Midbrain (tissue), 1 donor: ENCODE measurements at regions not wholly inside any gene's neighbourhood (a gene's known extent, or its start where the extent isn't known, plus 50 kb on each side); places are given as distances from the start of the nearest gene placed in this dataset.

ENCODE experiments used
- DNase-seq: peaks from one replicate; lab custom pipeline; 2025; lab: John Stamatoyannopoulos, UW

DNA sequence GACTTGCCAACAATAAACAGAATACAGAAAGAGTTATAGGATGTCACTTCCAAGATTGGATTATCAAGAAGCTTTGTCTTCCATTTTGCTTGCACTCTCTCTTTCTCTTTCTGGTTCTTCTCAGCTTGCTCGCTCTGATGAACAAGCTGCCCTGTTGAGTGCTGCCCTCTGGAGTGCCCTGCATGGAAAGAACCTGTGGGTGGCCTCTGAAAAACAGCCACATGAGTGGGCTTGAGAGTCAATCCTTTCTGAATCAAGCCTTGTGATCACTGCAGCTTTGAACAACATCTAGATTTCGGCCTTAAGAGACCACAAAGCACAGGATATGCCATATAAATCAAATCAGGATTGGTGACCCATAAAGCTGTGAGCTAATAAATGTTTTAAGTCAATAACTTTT is 185.1 kb downstream of the KIF2B start:
- no peak for DNase-seq

- no peak for DNase-seq
Measured at GRCh38 chr17:54009502-54009901, 186.8 kb downstream of the KIF2B start.

DNA sequence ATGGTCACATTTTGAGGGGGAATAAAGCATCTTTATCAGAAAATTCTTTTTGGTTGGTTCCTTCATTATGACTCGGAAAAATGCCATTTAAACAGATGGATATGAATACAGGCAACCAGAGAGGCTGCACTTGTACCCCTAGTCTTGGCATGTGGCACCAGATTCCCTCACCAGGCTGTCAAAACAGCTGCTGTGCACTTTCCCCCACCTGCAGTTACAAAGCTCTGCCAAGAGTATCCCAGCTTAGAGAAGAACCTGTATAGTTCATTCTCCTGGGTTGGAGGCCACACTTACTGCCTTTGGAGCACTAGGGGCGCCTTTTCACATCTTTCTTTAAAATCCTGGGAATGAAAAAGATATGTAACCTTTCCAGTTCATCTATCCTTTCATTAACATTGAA is 190.3 kb downstream of the KIF2B start:
- DNase-seq = no peak

- no peak for DNase-seq
Measured at GRCh38 chr17:54015734-54016133, 193.0 kb downstream of the KIF2B start.

DNA sequence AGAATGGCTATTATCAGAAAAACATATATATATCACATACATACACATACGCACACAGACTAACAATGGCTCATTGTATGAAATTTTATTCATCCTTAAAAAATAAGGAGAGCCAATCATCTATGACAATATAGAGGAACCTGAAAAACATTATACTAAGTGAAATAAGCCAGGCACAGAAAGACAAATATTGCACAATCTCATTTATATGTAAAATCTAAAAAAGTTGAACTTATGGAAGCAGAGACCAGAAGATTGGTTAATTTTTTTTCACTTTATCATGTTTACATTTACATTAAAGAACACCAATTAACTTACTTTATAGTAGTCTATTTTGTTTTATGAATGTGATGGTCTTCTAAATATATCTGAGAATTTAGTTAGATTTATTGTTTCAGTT is 198.7 kb downstream of the KIF2B start:
- DNase-seq = no peak

DNA sequence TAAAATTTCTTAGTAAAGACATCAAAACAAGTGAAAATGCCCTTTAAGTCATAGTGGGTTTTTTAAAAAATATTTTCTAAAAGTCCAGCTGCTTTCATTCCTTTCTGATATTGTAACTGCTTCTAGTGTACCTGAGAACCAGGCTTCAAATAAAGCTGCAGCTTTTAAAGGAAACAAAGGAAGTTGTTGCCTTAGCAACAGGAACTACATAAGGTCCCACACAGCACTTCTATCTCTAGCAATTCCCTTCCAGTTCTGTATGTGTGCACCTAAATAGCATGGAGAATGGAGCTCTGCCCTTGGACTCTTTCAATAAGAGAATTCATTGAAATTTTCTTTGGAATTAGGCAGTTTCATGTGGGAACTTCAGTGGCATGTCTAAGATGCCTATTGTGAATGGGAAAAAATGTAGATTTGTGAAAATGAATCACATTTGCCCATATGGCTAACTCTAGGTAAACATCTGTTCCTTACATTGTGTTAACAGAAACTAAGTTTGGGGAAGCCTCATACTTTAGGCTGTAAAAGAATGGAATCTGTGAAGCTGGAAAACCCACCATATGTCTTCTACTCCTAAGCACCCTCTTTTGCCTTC is 206.4 kb downstream of the KIF2B start:
- DNase-seq = no peak

DNA sequence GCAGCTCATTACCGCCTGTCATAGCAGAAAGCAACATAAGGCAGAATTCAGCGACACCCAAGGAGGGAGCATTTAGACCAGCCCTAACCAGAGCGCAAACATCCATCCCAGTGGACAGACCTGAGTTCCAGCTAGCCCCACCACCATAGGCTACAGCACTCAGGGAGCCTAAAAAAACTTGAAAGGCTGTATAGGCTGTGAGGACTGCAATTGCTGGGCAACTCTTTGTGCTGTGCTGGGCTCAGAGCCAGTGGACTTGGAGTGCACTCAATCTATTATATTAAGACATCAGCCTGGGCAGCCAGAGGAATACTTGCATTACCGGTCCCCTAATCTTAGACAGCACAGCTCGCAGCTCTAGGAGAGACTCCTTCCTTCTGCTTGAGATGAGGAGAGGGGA is 207.3 kb downstream of the KIF2B start:
- no peak for DNase-seq

DNA sequence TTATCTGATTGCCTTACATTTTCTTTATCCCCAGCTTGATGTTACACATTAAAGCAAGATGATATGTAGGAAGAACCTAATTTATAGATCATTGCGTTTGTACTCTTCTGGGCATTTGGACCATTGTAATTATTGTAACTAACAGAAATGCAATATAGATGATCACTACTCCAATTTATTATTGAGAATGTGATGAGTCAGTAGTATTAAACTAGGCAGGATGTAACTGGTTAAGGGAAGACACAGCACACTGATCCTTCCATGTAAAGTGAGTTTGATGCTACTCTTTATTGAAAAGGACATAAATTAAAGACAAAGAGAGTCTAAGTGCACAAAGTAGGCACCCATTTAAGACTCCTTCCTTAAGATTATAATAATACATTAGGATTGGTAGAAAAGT is 223.8 kb downstream of the KIF2B start:
- no peak for DNase-seq

GRCh38 chr17:54063639-54064038 is 240.9 kb downstream of the KIF2B start:
- no peak for DNase-seq

DNA sequence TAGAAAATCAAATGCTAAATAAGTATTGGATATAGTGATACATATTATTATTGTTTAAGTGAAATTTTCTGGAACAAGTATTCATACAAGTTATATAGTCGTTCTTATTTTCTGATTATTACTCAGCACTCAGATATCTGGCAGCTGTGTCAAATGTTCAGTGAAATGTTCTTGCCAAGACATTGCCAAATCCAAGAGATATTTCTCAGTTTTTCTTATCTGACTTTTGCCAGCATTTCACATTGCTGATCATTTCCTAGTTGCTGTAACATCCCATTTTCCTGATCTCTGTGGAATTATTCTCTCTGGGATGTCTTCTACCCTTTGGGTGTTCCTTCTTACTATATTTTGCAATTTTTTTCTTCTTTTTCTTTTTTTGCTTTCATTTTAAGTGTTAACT is 262.3 kb downstream of the KIF2B start:
- no peak for DNase-seq

- DNase-seq = no peak
Measured at GRCh38 chr17:54085934-54086333, 263.2 kb downstream of the KIF2B start.

DNA sequence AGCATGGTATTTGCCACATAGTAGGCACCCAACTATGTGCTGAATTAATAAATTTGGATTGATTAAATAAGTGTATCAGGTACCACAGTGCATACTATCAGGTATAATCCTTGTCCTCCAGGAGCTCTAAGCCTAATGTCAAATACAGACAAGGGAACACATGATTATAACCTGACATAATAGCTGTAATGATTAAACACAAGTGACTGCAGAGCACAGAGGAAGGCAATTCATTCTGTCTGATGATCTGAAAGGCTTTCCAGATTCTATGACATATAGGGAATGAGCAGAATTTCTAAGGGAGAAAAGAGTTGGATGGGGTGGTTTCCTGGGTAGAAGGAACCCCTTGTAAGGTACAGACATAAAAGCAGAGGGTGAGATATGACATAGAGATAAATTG is 273.5 kb downstream of the KIF2B start:
- no peak for DNase-seq

DNA sequence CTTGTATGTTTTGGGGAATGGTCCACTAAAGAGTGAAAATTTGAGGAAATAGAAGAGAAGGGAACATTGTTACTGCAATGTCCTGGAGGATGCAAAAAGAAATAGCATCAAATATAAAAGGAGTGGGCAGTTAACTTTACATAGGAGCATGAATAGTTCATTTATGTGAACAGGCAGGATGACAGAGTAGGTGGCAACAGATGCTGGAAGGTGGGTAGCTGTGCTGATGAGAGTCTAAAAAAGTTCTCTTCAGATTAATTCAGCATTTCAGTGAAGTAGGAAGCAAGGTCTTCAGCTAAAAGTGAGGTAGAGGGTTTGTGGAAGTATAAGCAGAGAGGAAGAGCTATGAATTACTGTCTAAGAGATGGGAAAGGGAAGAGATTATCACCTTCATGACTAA is 276.5 kb downstream of the KIF2B start:
- DNase-seq = no peak

DNA sequence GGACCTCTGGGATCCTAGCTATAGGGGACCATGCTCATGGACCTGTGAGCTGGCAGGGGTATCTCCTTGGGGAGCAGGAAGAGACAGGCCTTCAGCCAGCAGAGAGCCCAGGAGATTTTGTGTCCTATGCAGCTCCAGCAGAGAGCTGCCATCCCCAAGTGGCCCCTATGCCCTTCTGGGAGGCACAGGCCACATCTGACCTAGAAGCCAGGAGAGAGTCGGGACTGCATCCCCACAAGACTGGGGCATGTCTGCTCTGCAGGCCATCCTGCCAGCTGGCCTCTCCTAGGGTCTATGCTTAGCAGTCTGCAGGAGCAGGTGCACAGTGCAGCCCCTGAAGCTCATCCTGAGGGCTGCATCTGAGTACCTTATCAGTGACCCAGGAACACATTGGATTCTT is 279.5 kb downstream of the KIF2B start:
- DNase-seq = no peak

DNA sequence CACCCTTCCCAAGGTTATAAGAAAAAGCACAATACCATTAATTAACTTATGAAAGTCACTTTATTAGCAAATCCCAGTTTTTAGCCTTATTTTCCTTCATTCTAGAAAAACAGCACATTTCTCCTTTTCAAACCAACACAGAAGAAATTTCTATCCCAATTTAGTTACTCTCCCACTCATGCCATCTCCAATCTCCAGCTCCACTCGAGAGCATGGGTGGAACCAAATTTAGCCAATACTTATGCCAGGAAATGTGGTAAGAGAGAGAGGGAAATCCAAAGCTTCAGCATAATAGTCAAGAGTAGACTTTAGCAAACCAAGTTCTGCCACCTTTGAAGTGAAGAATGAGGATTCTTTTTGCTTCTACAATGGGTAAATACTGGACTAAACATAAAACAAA is 288.8 kb downstream of the KIF2B start:
- DNase-seq = no peak

GRCh38 chr17:54117452-54117851 is 294.7 kb downstream of the KIF2B start:
- no peak for DNase-seq

- DNase-seq = no peak
Measured at GRCh38 chr17:54124456-54124855, 301.7 kb downstream of the KIF2B start.

- no peak for DNase-seq
Measured at GRCh38 chr17:54153423-54153822, 330.7 kb downstream of the KIF2B start.

DNA sequence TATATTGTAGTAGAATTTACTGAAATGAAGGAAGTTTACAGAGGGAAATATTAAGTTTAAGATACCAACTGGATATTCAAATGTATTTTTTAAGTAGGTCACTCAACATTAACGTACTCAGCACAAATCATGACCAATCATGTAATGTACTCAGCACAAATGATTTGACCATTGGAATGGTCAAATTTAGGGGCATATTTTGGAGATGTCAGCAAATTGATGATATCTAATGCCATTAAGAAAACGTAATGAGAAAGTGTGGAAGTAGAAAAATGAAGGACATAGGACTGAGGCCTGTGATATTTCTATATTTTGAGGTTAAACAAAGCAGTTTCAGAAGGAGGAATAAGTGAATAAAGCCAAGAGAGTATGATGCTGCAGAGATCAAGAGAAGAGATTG is 334.8 kb downstream of the KIF2B start:
- DNase-seq = no peak

GRCh38 chr17:54172096-54172984 is 349.6 kb downstream of the KIF2B start:
- peak; percentile 22 for DNase-seq

- no peak for DNase-seq
Measured at GRCh38 chr17:54172985-54173316, 350.2 kb downstream of the KIF2B start.

- DNase-seq = no peak
Measured at GRCh38 chr17:54177606-54178308, 355.0 kb downstream of the KIF2B start.

- no peak for DNase-seq
Measured at GRCh38 chr17:54180950-54181349, 358.2 kb downstream of the KIF2B start.
